B cell (primary cell): ENCODE measurements at regions not wholly inside any gene's neighbourhood (a gene's known extent, or its start where the extent isn't known, plus 50 kb on each side); places are given as distances from the start of the nearest gene placed in this dataset.

Experiments used
- ATAC-seq: fragments of 200-7000 bp; cut with Tn5 transposase; one replicate; pipeline ENCODE4 v1.10.0; 2021; ENCODE audit warnings: low read depth, mild to moderate bottlenecking, moderate number of reproducible peaks, moderate library complexity
- CTCF ChIA-PET: fragments of 350-600 bp; sonication (Branson Sonifier 250); formaldehyde crosslinking; loops from one replicate; lab custom pipeline; 2021; ENCODE audit warnings: antibody characterized with exemption, inconsistent platforms; lab: Charles Lee
- POLR2A ChIA-PET: fragments of 350-600 bp; sonication (Branson Sonifier 250); formaldehyde crosslinking; loops from one replicate; lab custom pipeline; 2021; ENCODE audit warnings: antibody characterized with exemption; lab: Charles Lee
- DNase-seq: peaks from one replicate; pipeline ENCODE4 v3.0.0; 2013
- H2AFZ ChIP-seq: 2 replicates; pipeline ENCODE4 v1.6.1; 2012; ENCODE audit warnings: mild to moderate bottlenecking, low read depth, low read length; ENCODE audit not compliant: insufficient read depth, poor library complexity, severe bottlenecking
- H3K27ac ChIP-seq, 2 donors: 1 replicate in 1 of 2; 2 replicates in 1 of 2; pipeline ENCODE4 v1.5.1; 2012 to 2013; ENCODE audit warnings: low read length in 2 of 2, mild to moderate bottlenecking in 2 of 2, moderate library complexity in 1 of 2
- H3K27me3 ChIP-seq, 4 experiments: fragments of 200-600 bp in 1 of 4; sonication (generic) in 1 of 4; replicated peaks in 1 of 4; 1 replicate in 2 of 4; 2 replicates in 2 of 4; pipeline versions ENCODE4 v1.6.1 to v1.7.0; 2013 to 2016; ENCODE audit warnings: low read length in 3 of 4, mild to moderate bottlenecking in 2 of 4, mixed read lengths in 1 of 4, moderate library complexity in 1 of 4; ENCODE audit not compliant: insufficient read depth in 4 of 4, control insufficient read depth in 3 of 4; ENCODE audit errors: control extremely low read depth in 1 of 4
- H3K36me3 ChIP-seq, 2 experiments: replicated peaks in 1 of 2; 1 replicate in 1 of 2; 2 replicates in 1 of 2; pipeline versions ENCODE4 v1.6.1 to v1.7.1; 2013; ENCODE audit warnings: low read length in 1 of 2; ENCODE audit not compliant: insufficient read depth in 2 of 2, control insufficient read depth in 1 of 2; ENCODE audit errors: control extremely low read depth in 1 of 2, extremely low read depth in 1 of 2
- H3K4me1 ChIP-seq, 2 donors: fragments of 200-600 bp in 1 of 2; sonication (generic) in 1 of 2; 1 replicate in 1 of 2; 2 replicates in 1 of 2; pipeline versions ENCODE4 v1.5.1 to v1.6.1; 2013 to 2017; ENCODE audit warnings: low read length in 2 of 2; ENCODE audit not compliant: control insufficient read depth in 2 of 2, insufficient read depth in 2 of 2
- H3K4me2 ChIP-seq: replicated peaks from 2 replicates; pipeline ENCODE3; 2012; ENCODE audit warnings: mild to moderate bottlenecking, low read depth, low read length; ENCODE audit not compliant: poor library complexity, severe bottlenecking
- H3K4me3 ChIP-seq, 5 experiments: fragments of 200-600 bp in 1 of 5; sonication (generic) in 1 of 5; 1 replicate in 3 of 5; 2 replicates in 2 of 5; pipeline versions ENCODE4 v1.5.1 to v1.7.0; 2011 to 2016; ENCODE audit warnings: low read length in 4 of 5, mild to moderate bottlenecking in 4 of 5, low read depth in 2 of 5, control low read depth in 1 of 5, moderate library complexity in 1 of 5; ENCODE audit not compliant: insufficient read depth in 1 of 5; ENCODE audit errors: control extremely low read depth in 1 of 5, extremely low read depth in 1 of 5
- H3K79me2 ChIP-seq: fragments of 200-600 bp; sonication (generic); one replicate; pipeline ENCODE4 v1.6.0; 2016; ENCODE audit warnings: low read length; ENCODE audit not compliant: control insufficient read depth, insufficient read depth
- H3K9ac ChIP-seq: fragments of 200-600 bp; sonication (generic); 2 replicates; pipeline ENCODE4 v1.6.1; 2017; ENCODE audit warnings: mild to moderate bottlenecking, low read length, moderate library complexity
- H3K9me3 ChIP-seq, 3 donors: one replicate each; pipeline versions ENCODE4 v1.6.1 to v1.7.1; 2013; ENCODE audit warnings: low read length in 2 of 3; ENCODE audit not compliant: control insufficient read depth in 2 of 3, insufficient read depth in 1 of 3; ENCODE audit errors: control extremely low read depth in 1 of 3
- H4K20me1 ChIP-seq: 2 replicates; pipeline ENCODE4 v1.6.0; 2012; ENCODE audit warnings: mild to moderate bottlenecking, low read length; ENCODE audit not compliant: insufficient read depth, control insufficient read depth, poor library complexity, severe bottlenecking
- H3K27ac Mint-ChIP-seq: one replicate; pipeline ENCODE4 v1.8.0; 2021; ENCODE audit warnings: mixed read lengths
- H3K27me3 Mint-ChIP-seq: one replicate; pipeline ENCODE4 v1.8.0; 2021; ENCODE audit warnings: mixed read lengths
- H3K4me1 Mint-ChIP-seq: one replicate; pipeline ENCODE4 v1.8.0; 2021; ENCODE audit warnings: mixed read lengths
- H3K4me3 Mint-ChIP-seq: one replicate; pipeline ENCODE4 v1.8.0; 2021; ENCODE audit warnings: mixed read lengths
- H3K9me3 Mint-ChIP-seq: one replicate; pipeline ENCODE4 v1.8.0; 2022; ENCODE audit warnings: mixed read lengths; ENCODE audit not compliant: insufficient read depth
- EZH2 ChIP-seq: IDR thresholded peaks from 2 replicates; pipeline ENCODE4 v1.6.1; 2012; ENCODE audit warnings: borderline replicate concordance, low read depth, mild to moderate bottlenecking, moderate library complexity, low read length; ENCODE audit not compliant: insufficient read depth, poor library complexity, severe bottlenecking
- WGBS: methylation state at CpG from one replicate; pipeline ENCODE4 v1.1.5; 2013; ENCODE audit warnings: missing lambda C conversion rate; ENCODE audit not compliant: insufficient coverage; 5-methylcytosine and 5-hydroxymethylcytosine counted together
- intact Hi-C: fragments of 100-400 bp; cut with micrococcal nuclease; formaldehyde crosslinking; loops from one replicate; pipeline ENCODE4 v1.10.0; 2022
- TF ChIP-seq, protein P1 (sequence below): fragments of 200-600 bp; IDR thresholded peaks from one replicate; pipeline ENCODE4 v1.8.0; 2022; ENCODE audit warnings: antibody characterized with exemption, mild to moderate bottlenecking

- Mint-ChIP-seq H3K9me3 (no peaks in the 10 kb centered on the region), H3K27me3 (no peaks in the 10 kb centered on the region), H3K27ac (no peak overlapping the region), H3K4me1 (no peaks in the 10 kb centered on the region), H3K4me3 (no peak overlapping the region)
- Histone ChIP-seq H3K27ac (no peak overlapping the region), H3K79me2 (no peaks in the 10 kb centered on the region), H3K4me2 (no peak overlapping the region), H3K27me3 (no peaks in the 10 kb centered on the region), H3K9ac (no peak overlapping the region), H2AFZ (no peak overlapping the region), H3K4me1 (no peaks in the 10 kb centered on the region), H3K36me3 (no peaks in the 10 kb centered on the region), H3K9me3 (no peaks in the 10 kb centered on the region), H4K20me1 (no peaks in the 10 kb centered on the region), H3K4me3 (no peak overlapping the region)
- DNase-seq, result no peak
- intact Hi-C loops, result no loop called here
- 88% methylated on average over 7 of the region's 7 CpGs for WGBS
- ATAC-seq, result no peak
- no peak for TF ChIP-seq EZH2
- TF ChIP-seq, protein P1, sequence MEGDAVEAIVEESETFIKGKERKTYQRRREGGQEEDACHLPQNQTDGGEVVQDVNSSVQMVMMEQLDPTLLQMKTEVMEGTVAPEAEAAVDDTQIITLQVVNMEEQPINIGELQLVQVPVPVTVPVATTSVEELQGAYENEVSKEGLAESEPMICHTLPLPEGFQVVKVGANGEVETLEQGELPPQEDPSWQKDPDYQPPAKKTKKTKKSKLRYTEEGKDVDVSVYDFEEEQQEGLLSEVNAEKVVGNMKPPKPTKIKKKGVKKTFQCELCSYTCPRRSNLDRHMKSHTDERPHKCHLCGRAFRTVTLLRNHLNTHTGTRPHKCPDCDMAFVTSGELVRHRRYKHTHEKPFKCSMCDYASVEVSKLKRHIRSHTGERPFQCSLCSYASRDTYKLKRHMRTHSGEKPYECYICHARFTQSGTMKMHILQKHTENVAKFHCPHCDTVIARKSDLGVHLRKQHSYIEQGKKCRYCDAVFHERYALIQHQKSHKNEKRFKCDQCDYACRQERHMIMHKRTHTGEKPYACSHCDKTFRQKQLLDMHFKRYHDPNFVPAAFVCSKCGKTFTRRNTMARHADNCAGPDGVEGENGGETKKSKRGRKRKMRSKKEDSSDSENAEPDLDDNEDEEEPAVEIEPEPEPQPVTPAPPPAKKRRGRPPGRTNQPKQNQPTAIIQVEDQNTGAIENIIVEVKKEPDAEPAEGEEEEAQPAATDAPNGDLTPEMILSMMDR, result no peak
- CTCF ChIA-PET, result no interaction called here
- POLR2A ChIA-PET, result no interaction called here
Measured at GRCh38 chr9:106593201-106593600, 269.8 kb upstream of the ZNF462 start.

DNA sequence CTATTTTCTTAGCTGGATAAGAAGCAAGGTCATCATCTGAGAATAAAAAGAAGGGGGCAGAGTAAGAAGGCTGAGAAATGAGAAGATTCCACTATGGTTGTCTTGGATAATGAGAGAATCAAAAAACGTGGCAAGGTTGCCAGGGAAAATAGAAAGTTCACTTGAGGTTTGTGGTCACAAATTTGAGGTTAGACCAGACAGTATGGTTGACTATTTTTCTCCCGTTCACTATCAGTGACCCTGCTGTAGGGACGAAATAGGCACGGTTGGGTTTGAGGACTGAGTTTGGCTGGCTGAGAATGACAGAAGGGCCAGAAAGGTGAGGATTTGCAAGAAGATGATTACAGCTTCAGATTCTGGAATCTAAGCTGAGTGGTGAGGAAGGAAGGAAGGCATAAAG lies 266.0 kb upstream of the ZNF462 start:
- no peaks in the 10 kb centered on the region for H3K36me3 ChIP-seq
- Mint-ChIP-seq H3K27me3 (no peaks in the 10 kb centered on the region), H3K9me3 (peaks cover 2% of the 10 kb centered on the region), H3K27ac (no peak overlapping the region), H3K4me1 (no peaks in the 10 kb centered on the region), H3K4me3 (no peak overlapping the region)
- H3K27me3 ChIP-seq, result no peaks in the 10 kb centered on the region
- H3K27ac ChIP-seq, result no peak overlapping the region
- H3K4me2 ChIP-seq, result no peak overlapping the region
- 0% methylated on average over 2 of the region's 4 CpGs for WGBS
- H3K9me3 ChIP-seq, result no peaks in the 10 kb centered on the region
- ChIA-PET CTCF (no interaction called here), POLR2A (no interaction called here)
- TF ChIP-seq EZH2, result no peak
- TF ChIP-seq, protein P1, result no peak
- H3K4me3 ChIP-seq, result no peak overlapping the region
- no peaks in the 10 kb centered on the region for H3K4me1 ChIP-seq
- DNase-seq (no peak), ATAC-seq (no peak)
- intact Hi-C loops, result no loop called here
- no peaks in the 10 kb centered on the region for H3K79me2 ChIP-seq
- H3K9ac ChIP-seq, result no peak overlapping the region
- no peak overlapping the region for H2AFZ ChIP-seq
- no peaks in the 10 kb centered on the region for H4K20me1 ChIP-seq
